GM10266 (cell line): ENCODE measurements at regions not wholly inside any gene's neighbourhood (a gene's known extent, or its start where the extent isn't known, plus 50 kb on each side); places are given as distances from the start of the nearest gene placed in this dataset.

Experiments used
- DNase-seq: peaks from one replicate; pipeline ENCODE4 v3.0.0; 2012; ENCODE audit errors: extremely low spot score
- CTCF ChIP-seq: IDR thresholded peaks from 2 replicates; pipeline ENCODE4 v1.5.1; 2012; ENCODE audit warnings: mild to moderate bottlenecking, low read depth; ENCODE audit not compliant: control insufficient read depth, insufficient read depth; ENCODE audit errors: missing control alignments

- no peak for DNase-seq
- no peak for TF ChIP-seq CTCF
Observed at GRCh38 chr7:109955986-109956385, 1134.9 kb upstream of the LRRN3 start.

DNA sequence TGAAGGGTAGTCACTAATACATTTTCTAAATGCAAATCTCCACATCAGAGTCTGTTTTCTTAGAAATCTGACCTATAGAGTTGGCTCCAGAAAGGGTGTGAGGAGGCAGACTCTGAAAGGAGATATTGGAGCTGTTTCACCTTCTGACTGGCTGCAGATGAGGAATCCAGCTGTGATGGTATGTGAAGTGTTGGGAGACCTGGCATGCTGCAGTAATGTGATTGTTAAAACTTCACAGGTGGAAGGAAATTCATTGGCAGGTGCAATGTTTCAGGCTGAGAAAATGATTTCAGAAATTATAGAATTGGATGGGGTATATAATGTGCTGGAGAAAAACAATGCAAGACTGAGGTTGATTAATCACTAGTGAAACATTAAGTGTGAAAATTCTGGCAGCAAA, 1134.0 kb upstream of the LRRN3 start:
- no peak for DNase-seq
- no peak for TF ChIP-seq CTCF

DNA sequence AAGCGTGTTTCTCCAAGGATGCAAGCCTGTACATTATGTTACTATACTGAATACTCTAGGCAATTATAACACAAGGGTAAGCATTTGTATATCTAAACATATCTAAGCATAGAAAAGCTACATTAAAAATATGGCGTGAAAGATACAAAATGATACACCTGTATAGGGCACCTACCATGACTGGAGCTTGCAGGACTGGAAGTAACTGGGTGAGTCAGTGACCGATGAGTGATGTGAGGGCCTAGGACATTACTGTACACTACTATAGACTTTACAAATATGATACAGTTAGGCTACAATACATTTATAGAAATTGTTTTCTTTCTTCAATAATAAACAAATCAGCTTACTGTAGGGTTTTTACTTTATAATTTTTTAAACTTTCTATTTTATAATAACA, 1127.2 kb upstream of the LRRN3 start:
- no peak for DNase-seq
- no peak for TF ChIP-seq CTCF

- TF ChIP-seq CTCF = no peak
- DNase-seq = no peak
Observed at GRCh38 chr7:109964780-109965179, 1126.1 kb upstream of the LRRN3 start.

GRCh38 chr7:109967406-109967805, 1123.5 kb upstream of the LRRN3 start:
- TF ChIP-seq CTCF = no peak
- no peak for DNase-seq

DNA sequence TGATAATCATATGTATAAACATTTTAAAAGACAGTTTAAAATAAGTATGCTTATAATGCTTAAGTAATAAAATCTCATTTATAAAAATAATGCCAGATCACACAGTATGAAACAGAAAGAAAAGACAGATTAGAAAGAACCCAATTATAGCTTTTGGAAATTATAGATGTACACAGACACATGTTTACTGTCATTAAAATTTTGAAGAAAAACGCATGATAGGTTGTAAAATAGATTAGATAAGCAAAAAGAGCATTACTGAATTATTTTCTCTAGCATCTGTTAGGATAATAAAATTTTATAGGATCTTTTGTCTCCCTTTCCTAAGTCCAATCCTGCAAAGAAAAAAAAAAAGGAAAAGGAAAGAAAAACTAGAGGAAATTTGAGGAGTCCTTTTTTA, 1107.3 kb upstream of the LRRN3 start:
- DNase-seq = no peak
- no peak for TF ChIP-seq CTCF

DNA sequence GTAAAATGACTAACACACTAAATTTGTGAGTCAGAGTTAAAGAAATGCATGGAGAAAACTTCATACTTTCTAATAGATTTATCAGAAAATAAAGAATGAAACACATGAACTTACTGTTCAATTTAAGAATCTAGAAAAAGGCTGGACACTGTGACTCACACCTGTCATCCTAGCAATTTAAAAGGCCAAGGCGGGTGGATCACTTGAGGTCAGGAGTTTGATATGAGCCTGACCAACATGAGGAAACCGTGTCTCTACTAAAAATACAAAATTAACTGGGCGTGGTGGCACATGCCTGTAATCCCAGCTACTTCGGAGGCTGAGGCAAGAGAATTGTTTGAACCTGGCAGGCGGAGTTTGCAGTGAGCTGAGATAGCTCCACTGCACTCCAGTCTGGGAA, 1106.2 kb upstream of the LRRN3 start:
- no peak for TF ChIP-seq CTCF
- DNase-seq = no peak
